ENCODE measurements at regions not wholly inside any gene's neighbourhood (a gene's known extent, or its start where the extent isn't known, plus 50 kb on each side); places are given as distances from the start of the nearest gene placed in this dataset.

GRCh38 chr11:97764193-97764592 lies 1256.6 kb upstream of the CNTN5 start:
- TF ChIP-seq CTCF (conservative IDR thresholded peaks at IDR 0.05; ENCODE audit: low read depth, low read length), result no peak
- no peak for TF ChIP-seq EZH2 (IDR thresholded peaks at IDR 0.05; ENCODE audit: borderline replicate concordance, low read depth, low read length, poor library complexity, severe bottlenecking)

Measured in A673 (cell line).